HT1080 (cell line): ENCODE measurements at regions not wholly inside any gene's neighbourhood (a gene's known extent, or its start where the extent isn't known, plus 50 kb on each side); places are given as distances from the start of the nearest gene placed in this dataset.

Source experiments
- DNase-seq: peaks from one replicate; pipeline ENCODE4 v3.0.0-alpha.2; 2015; ENCODE audit warnings: low read depth

GRCh38 chr10:33815776-33816175, 481.3 kb upstream of the NRP1 start:
- peak; percentile 6 for DNase-seq

- no peak for DNase-seq
These were observed 479.4 kb upstream of the NRP1 start for GRCh38 chr10:33813871-33814270.

GRCh38 chr10:33813415-33813814, 478.9 kb upstream of the NRP1 start:
- DNase-seq, result no peak

GRCh38 chr10:33812586-33812985, 478.1 kb upstream of the NRP1 start:
- DNase-seq, result no peak

- no peak for DNase-seq
These were observed 476.5 kb upstream of the NRP1 start for GRCh38 chr10:33810986-33811385.

- DNase-seq, result no peak
These were observed 475.3 kb upstream of the NRP1 start for GRCh38 chr10:33809732-33810131.

- peak; percentile 17 for DNase-seq
These were observed 474.0 kb upstream of the NRP1 start for GRCh38 chr10:33808475-33808874.

GRCh38 chr10:33807531-33808359, 473.3 kb upstream of the NRP1 start:
- no peak for DNase-seq

- DNase-seq, result no peak
These were observed 471.4 kb upstream of the NRP1 start for GRCh38 chr10:33805831-33806230.

GRCh38 chr10:33804584-33804983, 470.1 kb upstream of the NRP1 start:
- no peak for DNase-seq

- DNase-seq, result peak; percentile 92
These were observed 468.8 kb upstream of the NRP1 start for GRCh38 chr10:33803248-33803647.

- DNase-seq, result no peak
These were observed 468.1 kb upstream of the NRP1 start for GRCh38 chr10:33802566-33802965.

- DNase-seq, result peak; percentile 80
These were observed 467.2 kb upstream of the NRP1 start for GRCh38 chr10:33801705-33802104.

GRCh38 chr10:33800986-33801385, 466.5 kb upstream of the NRP1 start:
- no peak for DNase-seq

GRCh38 chr10:33800545-33800944, 466.1 kb upstream of the NRP1 start:
- DNase-seq, result no peak

- DNase-seq, result no peak
These were observed 465.5 kb upstream of the NRP1 start for GRCh38 chr10:33799944-33800323.

GRCh38 chr10:33799281-33799943, 464.9 kb upstream of the NRP1 start:
- no peak for DNase-seq

GRCh38 chr10:33798754-33799153, 464.3 kb upstream of the NRP1 start:
- DNase-seq, result no peak

- no peak for DNase-seq
These were observed 462.2 kb upstream of the NRP1 start for GRCh38 chr10:33796680-33797079.

GRCh38 chr10:33795529-33795928, 461.1 kb upstream of the NRP1 start:
- no peak for DNase-seq

GRCh38 chr10:33794460-33794859, 460.0 kb upstream of the NRP1 start:
- DNase-seq, result no peak

GRCh38 chr10:33793793-33794192, 459.3 kb upstream of the NRP1 start:
- no peak for DNase-seq

GRCh38 chr10:33791272-33791660, 456.8 kb upstream of the NRP1 start:
- DNase-seq, result no peak
